ENCODE measurements at regions not wholly inside any gene's neighbourhood (a gene's known extent, or its start where the extent isn't known, plus 50 kb on each side); places are given as distances from the start of the nearest gene placed in this dataset.
"Not testable (repeated sequence)": the region's sequence is repeated elsewhere in the genome, so short reads cannot be mapped to it uniquely, and the experiment has no call there.

DNA sequence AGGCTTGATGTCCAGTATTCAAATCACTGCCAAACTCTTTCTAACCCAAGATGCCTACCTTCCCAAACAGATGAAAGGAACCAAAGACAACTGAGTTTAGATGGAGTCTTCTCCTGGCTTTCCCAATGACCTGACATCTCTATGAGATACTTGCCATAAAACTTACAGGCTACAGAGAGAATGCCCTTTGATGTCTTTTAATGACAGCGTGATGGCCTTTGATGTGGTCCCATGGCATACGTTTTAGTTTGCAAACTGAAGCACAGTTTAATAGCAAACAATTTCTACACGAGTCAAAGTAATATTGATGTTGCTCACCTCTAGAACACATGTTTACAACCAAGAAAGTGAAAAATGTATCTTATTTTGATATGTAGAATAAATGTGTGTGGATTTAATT lies 73.2 kb downstream of the ZIC4 start:
- H3K4me3 ChIP-seq: no peak overlapping the region
- no peak overlapping the region for H3K27ac ChIP-seq
- no peaks in the 10 kb centered on the region for H3K27me3 ChIP-seq
- no peak for TF ChIP-seq CTCF (IDR thresholded peaks at IDR 0.05)
- H3K9me3 ChIP-seq: no peaks in the 10 kb centered on the region
- DNase-seq (ENCODE audit: low spot score): no peak
- H3K36me3 ChIP-seq: no peaks in the 10 kb centered on the region
- H3K4me1 ChIP-seq: no peaks in the 10 kb centered on the region

DNA sequence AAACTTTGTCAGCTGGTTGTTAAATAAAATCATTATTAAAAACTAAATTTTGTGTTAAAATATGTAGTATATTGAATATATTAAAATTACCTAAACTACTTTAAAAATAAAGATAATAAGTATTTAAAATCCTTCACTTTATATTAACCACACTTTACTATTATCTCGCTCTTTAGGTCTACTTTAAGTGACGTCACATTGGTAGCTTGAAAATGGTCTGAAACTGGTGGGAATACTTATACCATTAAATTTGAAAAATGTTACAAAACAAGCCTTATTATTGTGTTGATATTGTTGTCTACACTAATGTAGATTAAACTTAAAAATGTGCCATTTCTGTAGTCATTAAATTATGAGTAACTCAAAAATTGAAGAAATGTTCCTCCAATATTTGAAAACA lies 77.6 kb downstream of the ZIC4 start:
- TF ChIP-seq CTCF (IDR thresholded peaks at IDR 0.05): no peak
- Histone ChIP-seq H3K4me3 (no peak overlapping the region), H3K4me1 (no peaks in the 10 kb centered on the region), H3K36me3 (no peaks in the 10 kb centered on the region), H3K9me3 (no peaks in the 10 kb centered on the region), H3K27me3 (no peaks in the 10 kb centered on the region), H3K27ac (no peak overlapping the region)
- no peak for DNase-seq (ENCODE audit: low spot score)

- Histone ChIP-seq H3K4me3 (no peak overlapping the region), H3K9me3 (no peaks in the 10 kb centered on the region), H3K36me3 (no peaks in the 10 kb centered on the region), H3K4me1 (no peaks in the 10 kb centered on the region), H3K27ac (no peak overlapping the region), H3K27me3 (no peaks in the 10 kb centered on the region)
- DNase-seq (ENCODE audit: low spot score): no peak
- TF ChIP-seq CTCF (IDR thresholded peaks at IDR 0.05): no peak
These were observed 82.0 kb downstream of the ZIC4 start for GRCh38 chr3:147324356-147324755.

- H3K27me3 ChIP-seq: no peaks in the 10 kb centered on the region
- DNase-seq (ENCODE audit: low spot score): no peak
These were observed 87.4 kb downstream of the ZIC4 start for GRCh38 chr3:147318900-147319299.

GRCh38 chr3:147317080-147317479 lies 89.3 kb downstream of the ZIC4 start:
- H3K4me3 ChIP-seq; H3K36me3 ChIP-seq; H3K27me3 ChIP-seq; H3K4me1 ChIP-seq; H3K27ac ChIP-seq; DNase-seq (ENCODE audit: low spot score); H3K9me3 ChIP-seq: not testable (repeated sequence)

More at GRCh38 chr3:147318900-147319299, 87.4 kb downstream of the ZIC4 start:
- Histone ChIP-seq H3K9me3 (no peaks in the 10 kb centered on the region), H3K4me3 (no peak overlapping the region), H3K4me1 (no peaks in the 10 kb centered on the region), H3K27ac (no peak overlapping the region), H3K36me3 (no peaks in the 10 kb centered on the region)
- TF ChIP-seq CTCF (IDR thresholded peaks at IDR 0.05): no peak

DNA sequence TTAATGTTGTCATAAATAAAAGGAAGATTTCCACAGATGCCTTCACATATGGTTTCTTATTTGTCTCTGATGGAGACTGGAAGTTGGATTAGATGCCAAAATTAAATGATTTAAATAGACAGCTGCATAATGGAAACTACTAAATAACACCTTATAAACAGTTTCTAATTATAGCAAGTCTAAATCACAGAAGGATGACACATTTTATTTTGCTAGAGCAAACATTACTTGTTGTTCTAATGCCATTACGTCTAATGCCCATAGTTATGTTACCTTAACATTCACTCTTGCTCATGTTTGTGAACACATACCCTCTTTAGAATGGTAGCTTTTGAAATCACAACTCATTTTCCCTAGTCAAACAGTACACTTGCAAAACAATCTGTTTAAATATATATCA lies 92.8 kb downstream of the ZIC4 start:
- H3K4me3 ChIP-seq: no peak overlapping the region
- no peak overlapping the region for H3K27ac ChIP-seq
- no peaks in the 10 kb centered on the region for H3K27me3 ChIP-seq
- no peaks in the 10 kb centered on the region for H3K36me3 ChIP-seq
- no peaks in the 10 kb centered on the region for H3K9me3 ChIP-seq
- no peak for DNase-seq (ENCODE audit: low spot score)
- no peak for TF ChIP-seq CTCF (IDR thresholded peaks at IDR 0.05)
- no peaks in the 10 kb centered on the region for H3K4me1 ChIP-seq
